ENCODE measurements at regions not wholly inside any gene's neighbourhood (a gene's known extent, or its start where the extent isn't known, plus 50 kb on each side); places are given as distances from the start of the nearest gene placed in this dataset.

DNA sequence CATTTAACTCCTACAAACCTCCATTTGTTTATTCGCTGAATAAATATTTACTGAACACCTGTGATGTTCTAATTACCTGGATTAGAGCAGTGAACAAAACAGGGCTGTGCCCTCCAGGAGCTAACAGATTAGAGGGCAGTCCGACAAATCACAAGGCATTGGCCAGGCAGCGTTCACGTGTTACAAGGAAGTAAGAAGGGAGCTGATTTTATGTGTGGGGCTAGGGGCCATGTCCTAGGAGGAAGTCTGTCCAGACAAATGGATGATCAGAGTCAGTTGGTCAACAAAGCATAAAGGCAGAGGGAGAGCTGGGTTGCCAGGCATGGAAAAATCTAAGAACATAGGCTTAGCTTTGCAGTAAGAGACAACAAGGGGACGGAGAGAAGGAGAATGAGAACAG, 57.3 kb upstream of the BACE2 start:
- H3K4me3 ChIP-seq = no peak overlapping the region
- H3K9ac ChIP-seq (ENCODE audit: insufficient read depth in 1 of 2, low read length in 2 of 2) = no peak overlapping the region
- ATAC-seq (ENCODE audit: insufficient read depth, low FRiP score) (no peak), DNase-seq (no peak)
- H3K9me3 ChIP-seq (ENCODE audit: control insufficient read depth in 4 of 4, insufficient read depth in 3 of 4, low read length in 3 of 4) = peaks cover 0 to 3% (median 0%) of the 10 kb centered on the region in 4 donors
- TF ChIP-seq, protein P1, sequence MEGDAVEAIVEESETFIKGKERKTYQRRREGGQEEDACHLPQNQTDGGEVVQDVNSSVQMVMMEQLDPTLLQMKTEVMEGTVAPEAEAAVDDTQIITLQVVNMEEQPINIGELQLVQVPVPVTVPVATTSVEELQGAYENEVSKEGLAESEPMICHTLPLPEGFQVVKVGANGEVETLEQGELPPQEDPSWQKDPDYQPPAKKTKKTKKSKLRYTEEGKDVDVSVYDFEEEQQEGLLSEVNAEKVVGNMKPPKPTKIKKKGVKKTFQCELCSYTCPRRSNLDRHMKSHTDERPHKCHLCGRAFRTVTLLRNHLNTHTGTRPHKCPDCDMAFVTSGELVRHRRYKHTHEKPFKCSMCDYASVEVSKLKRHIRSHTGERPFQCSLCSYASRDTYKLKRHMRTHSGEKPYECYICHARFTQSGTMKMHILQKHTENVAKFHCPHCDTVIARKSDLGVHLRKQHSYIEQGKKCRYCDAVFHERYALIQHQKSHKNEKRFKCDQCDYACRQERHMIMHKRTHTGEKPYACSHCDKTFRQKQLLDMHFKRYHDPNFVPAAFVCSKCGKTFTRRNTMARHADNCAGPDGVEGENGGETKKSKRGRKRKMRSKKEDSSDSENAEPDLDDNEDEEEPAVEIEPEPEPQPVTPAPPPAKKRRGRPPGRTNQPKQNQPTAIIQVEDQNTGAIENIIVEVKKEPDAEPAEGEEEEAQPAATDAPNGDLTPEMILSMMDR (IDR thresholded peaks at IDR 0.05; ENCODE audit: control extremely low read depth, extremely low read depth) = no peak
- no peaks in the 10 kb centered on the region for H3K27me3 ChIP-seq (ENCODE audit: control insufficient read depth in 3 of 3, insufficient read depth in 3 of 3, low read length in 2 of 3)
- no peak overlapping the region for H3K27ac ChIP-seq (ENCODE audit: low read depth in 1 of 2, low read length in 1 of 2)
- 93 to 95% methylated on average over 5 of the region's 5 CpGs for WGBS, 2 donors
- peaks cover 0 to 32% (median 5%) of the 10 kb centered on the region in 5 donors for H3K4me1 ChIP-seq (ENCODE audit: control insufficient read depth in 5 of 5, insufficient read depth in 5 of 5, low read length in 5 of 5)
- no peaks in the 10 kb centered on the region for H3K36me3 ChIP-seq (ENCODE audit: control insufficient read depth in 4 of 4, insufficient read depth in 4 of 4, low read length in 4 of 4)

DNA sequence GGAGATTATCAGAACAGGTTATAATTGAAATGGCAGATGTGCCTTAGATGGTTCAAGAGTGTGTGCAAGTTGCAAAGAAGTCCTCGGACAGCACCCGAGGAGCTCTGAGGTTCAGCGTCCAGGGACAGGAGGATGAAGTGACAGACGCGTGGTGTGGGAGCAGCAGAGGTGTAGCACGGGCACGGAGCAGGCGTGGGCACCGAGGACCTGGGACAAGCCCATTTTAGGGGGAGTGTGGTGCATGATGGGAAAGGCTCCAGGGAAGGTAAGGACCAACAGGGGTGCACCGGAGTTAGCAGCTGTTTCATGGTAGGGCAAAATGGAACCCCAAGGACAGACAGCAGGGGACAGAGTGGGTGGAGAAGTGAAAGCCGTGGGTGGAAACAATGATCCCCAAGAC, 56.3 kb upstream of the BACE2 start:
- Histone ChIP-seq H3K27ac (ENCODE audit: low read depth in 1 of 2, low read length in 1 of 2) (no peak overlapping the region), H3K27me3 (ENCODE audit: control insufficient read depth in 3 of 3, insufficient read depth in 3 of 3, low read length in 2 of 3) (no peaks in the 10 kb centered on the region), H3K36me3 (ENCODE audit: control insufficient read depth in 4 of 4, insufficient read depth in 4 of 4, low read length in 4 of 4) (no peaks in the 10 kb centered on the region), H3K9ac (ENCODE audit: insufficient read depth in 1 of 2, low read length in 2 of 2) (no peak overlapping the region), H3K4me1 (ENCODE audit: control insufficient read depth in 5 of 5, insufficient read depth in 5 of 5, low read length in 5 of 5) (peaks cover 0 to 32% (median 5%) of the 10 kb centered on the region in 5 donors), H3K9me3 (ENCODE audit: control insufficient read depth in 4 of 4, insufficient read depth in 3 of 4, low read length in 3 of 4) (peaks cover 0 to 3% (median 0%) of the 10 kb centered on the region in 4 donors), H3K4me3 (no peak overlapping the region)
- DNase-seq (no peak), ATAC-seq (ENCODE audit: insufficient read depth, low FRiP score) (no peak)
- TF ChIP-seq, protein P1 (IDR thresholded peaks at IDR 0.05; ENCODE audit: control extremely low read depth, extremely low read depth) = no peak
- WGBS, 2 donors = 91 to 96% methylated on average over 11 of the region's 11 CpGs

DNA sequence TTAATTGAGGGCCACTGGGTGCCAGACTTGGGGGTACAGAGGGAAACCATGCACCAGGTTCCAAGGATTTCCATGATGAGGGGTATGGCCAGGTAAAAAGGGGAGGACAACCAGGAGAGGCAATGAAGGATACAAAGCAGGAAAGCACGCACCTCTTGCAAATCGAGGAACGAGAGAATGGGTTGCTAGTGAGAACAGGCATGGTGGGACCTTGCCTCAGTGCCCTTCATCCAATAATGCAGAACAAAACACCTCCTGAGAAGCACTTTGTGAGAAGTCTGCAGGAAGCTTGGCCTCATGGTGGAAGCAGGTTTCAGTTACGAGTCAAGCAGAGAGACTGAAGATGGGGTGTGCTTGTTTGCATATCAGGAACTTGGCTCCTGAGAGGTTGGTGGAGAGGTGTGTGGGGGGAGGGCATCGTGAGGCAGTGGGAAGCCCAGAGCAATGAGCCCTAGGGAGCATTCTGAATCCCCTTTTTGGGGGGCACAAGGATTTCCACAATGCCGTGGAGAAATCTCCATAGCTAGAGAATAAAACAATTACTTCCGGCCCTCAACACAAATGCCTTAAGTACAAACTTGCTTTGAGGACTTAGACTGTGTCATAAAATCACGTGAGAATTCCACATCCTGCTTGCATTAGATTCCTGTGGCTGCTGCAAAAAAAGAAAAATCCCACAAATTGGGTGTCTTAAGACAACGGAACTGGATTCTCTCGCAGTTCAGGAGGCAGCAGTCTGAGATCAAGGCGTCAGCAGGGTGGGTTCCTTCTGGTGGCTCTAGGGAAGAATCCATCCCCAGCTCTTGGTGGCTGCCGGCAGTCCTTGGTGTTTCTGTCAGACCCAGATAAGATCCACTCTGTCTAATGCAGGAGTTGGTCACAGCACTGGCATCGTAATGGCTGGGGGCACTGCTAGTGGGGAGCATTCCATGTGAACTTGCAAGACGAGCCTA, 54.9 kb upstream of the BACE2 start:
- peaks cover 0 to 32% (median 5%) of the 10 kb centered on the region in 5 donors for H3K4me1 ChIP-seq (ENCODE audit: control insufficient read depth in 5 of 5, insufficient read depth in 5 of 5, low read length in 5 of 5)
- peak overlapping the region in 1 of 2 donors; percentile 20 for H3K9ac ChIP-seq (ENCODE audit: insufficient read depth in 1 of 2, low read length in 2 of 2)
- H3K27me3 ChIP-seq (ENCODE audit: control insufficient read depth in 3 of 3, insufficient read depth in 3 of 3, low read length in 2 of 3) = no peaks in the 10 kb centered on the region
- peak overlapping the region in 1 of 2 donors; percentile 20 for H3K27ac ChIP-seq (ENCODE audit: low read depth in 1 of 2, low read length in 1 of 2)
- no peak overlapping the region for H3K4me3 ChIP-seq
- DNase-seq (peak; percentile 81 to 94 (median 89)), ATAC-seq (ENCODE audit: insufficient read depth, low FRiP score) (peak; percentile 71)
- peaks cover 0 to 3% (median 0%) of the 10 kb centered on the region in 4 donors for H3K9me3 ChIP-seq (ENCODE audit: control insufficient read depth in 4 of 4, insufficient read depth in 3 of 4, low read length in 3 of 4)
- WGBS, 2 donors = 21 to 22% methylated on average over 14 of the region's 14 CpGs
- no peaks in the 10 kb centered on the region for H3K36me3 ChIP-seq (ENCODE audit: control insufficient read depth in 4 of 4, insufficient read depth in 4 of 4, low read length in 4 of 4)
- TF ChIP-seq, protein P1 (IDR thresholded peaks at IDR 0.05; ENCODE audit: control extremely low read depth, extremely low read depth) = no peak
